22Rv1 (cell line): ENCODE measurements at regions not wholly inside any gene's neighbourhood (a gene's known extent, or its start where the extent isn't known, plus 50 kb on each side); places are given as distances from the start of the nearest gene placed in this dataset.
"Not testable (repeated sequence)": the region's sequence is repeated elsewhere in the genome, so short reads cannot be mapped to it uniquely, and the experiment has no call there.

ENCODE experiments used
- CTCF ChIP-seq: fragments of 450-650 bp; IDR thresholded peaks from 2 replicates; pipeline ENCODE4 v1.5.1; 2017; ENCODE audit warnings: mild to moderate bottlenecking
- ZFX ChIP-seq: fragments of 450-650 bp; IDR thresholded peaks from 2 replicates; pipeline ENCODE4 v1.6.1; 2017; ENCODE audit warnings: antibody characterized with exemption, borderline replicate concordance

GRCh38 chr4:8961343-8961742, 89.7 kb upstream of the HMX1 start:
- peak; percentile 45 for TF ChIP-seq CTCF
- not testable (repeated sequence) for TF ChIP-seq ZFX
